Endothelial cell of umbilical vein (primary cell): ENCODE measurements at regions not wholly inside any gene's neighbourhood (a gene's known extent, or its start where the extent isn't known, plus 50 kb on each side); places are given as distances from the start of the nearest gene placed in this dataset.

Source experiments
- CTCF ChIP-seq, 2 donors: IDR thresholded peaks; 1 replicate in 1 of 2; 2 replicates in 1 of 2; pipeline ENCODE4 v1.5.1; 2011; ENCODE audit warnings: low read length in 2 of 2, mild to moderate bottlenecking in 2 of 2, moderate library complexity in 2 of 2, control low read depth in 1 of 2, inconsistent platforms in 1 of 2, low read depth in 1 of 2; ENCODE audit not compliant: insufficient read depth in 1 of 2; ENCODE audit errors: extremely low read depth in 1 of 2
- EZH2 ChIP-seq: IDR thresholded peaks from 2 replicates; pipeline ENCODE4 v1.6.1; 2012; ENCODE audit warnings: borderline replicate concordance, low read depth, mild to moderate bottlenecking, moderate library complexity, low read length, inconsistent platforms; ENCODE audit not compliant: severe bottlenecking
- GATA2 ChIP-seq: IDR thresholded peaks from 2 replicates; pipeline ENCODE4 v1.7.0; 2011; ENCODE audit warnings: low read depth, mild to moderate bottlenecking, moderate library complexity, mixed read lengths, low read length; ENCODE audit not compliant: insufficient read length, insufficient read depth
- JUN ChIP-seq: IDR thresholded peaks from 2 replicates; pipeline ENCODE4 v1.6.1; 2011; ENCODE audit warnings: borderline replicate concordance, low read depth; ENCODE audit not compliant: insufficient read length, insufficient read depth
- POLR2A ChIP-seq: IDR thresholded peaks from 2 replicates; pipeline ENCODE4 v1.6.1; 2012; ENCODE audit warnings: low read depth, mild to moderate bottlenecking, control low read depth, low read length
- POLR2AphosphoS5 ChIP-seq: IDR thresholded peaks from 2 replicates; pipeline ENCODE4 v1.6.1; 2012; ENCODE audit warnings: low read depth, mild to moderate bottlenecking, control low read depth, low read length, moderate library complexity; ENCODE audit not compliant: insufficient read depth

GRCh38 chr2:176656038-176656775 lies 387.0 kb downstream of the MTX2 start:
- TF ChIP-seq CTCF (IDR thresholded peaks at IDR 0.05; ENCODE audit: extremely low read depth in 1 of 2, insufficient read depth in 1 of 2, low read depth in 1 of 2, low read length in 2 of 2) (no peak), POLR2AphosphoS5 (no peak), POLR2A (no peak), GATA2 (no peak), EZH2 (no peak), JUN (no peak)
